ENCODE measurements at regions not wholly inside any gene's neighbourhood (a gene's known extent, or its start where the extent isn't known, plus 50 kb on each side); places are given as distances from the start of the nearest gene placed in this dataset.
A peak's percentile ranks its signal among the peaks of the same experiment; 100 is the strongest.

GRCh38 chr10:77710759-77711682, 73.4 kb upstream of the KCNMA1 start:
- Histone ChIP-seq H3K4me3 (peak overlapping the region; percentile 55 to 64 (median 57)), H3K36me3 (no peaks in the 10 kb centered on the region), H3K9me3 (no peaks in the 10 kb centered on the region), H3K27ac (replicated peaks in 1 of 4) (peak overlapping the region in 1 of 4 donors; percentile 18), H3K4me1 (peaks cover 8 to 15% (median 13%) of the 10 kb centered on the region in 4 donors), H3K27me3 (peaks cover 0 to 14% (median 0%) of the 10 kb centered on the region in 4 donors)
- intact Hi-C loops (cut with DNase I) = loop anchor here (5.0 kb wide), 1 partner anchor 544 kb away; no protein-coding TSS in a partner anchor
- 25% methylated on average over 21 of the region's 51 CpGs for WGBS
- TF ChIP-seq EP300 (IDR thresholded peaks at IDR 0.05) (no peak), CTCF (IDR thresholded peaks at IDR 0.05) (peak in 2 of 3 experiments; percentile 92), POLR2A (IDR thresholded peaks at IDR 0.05; ENCODE audit: low read depth) (no peak), POLR2AphosphoS5 (IDR thresholded peaks at IDR 0.05) (no peak)
- peak; percentile 93 for DNase-seq (ENCODE audit: extremely low spot score)

- TF ChIP-seq CTCF (IDR thresholded peaks at IDR 0.05) (no peak), POLR2AphosphoS5 (IDR thresholded peaks at IDR 0.05) (no peak), POLR2A (IDR thresholded peaks at IDR 0.05; ENCODE audit: low read depth) (no peak), EP300 (IDR thresholded peaks at IDR 0.05) (no peak)
- intact Hi-C loops (cut with DNase I) = loop anchor here (5.0 kb wide), 1 partner anchor 543 kb away; no protein-coding TSS in a partner anchor
- Histone ChIP-seq H3K4me1 (peaks cover 8 to 15% (median 13%) of the 10 kb centered on the region in 4 donors), H3K27ac (replicated peaks in 1 of 4) (no peak overlapping the region), H3K4me3 (no peak overlapping the region), H3K36me3 (no peaks in the 10 kb centered on the region), H3K9me3 (no peaks in the 10 kb centered on the region), H3K27me3 (peaks cover 0 to 14% (median 0%) of the 10 kb centered on the region in 4 donors)
- DNase-seq (ENCODE audit: extremely low spot score) = peak; percentile 85
- WGBS = 65% methylated on average over 9 of the region's 14 CpGs
These were observed 72.5 kb upstream of the KCNMA1 start for GRCh38 chr10:77710081-77710551.

GRCh38 chr10:77707570-77707969, 70.0 kb upstream of the KCNMA1 start:
- no peak for DNase-seq (ENCODE audit: extremely low spot score)
- H3K27ac ChIP-seq (replicated peaks in 1 of 4) = no peak overlapping the region
- H3K9me3 ChIP-seq = no peaks in the 10 kb centered on the region
- peaks cover 0 to 8% (median 0%) of the 10 kb centered on the region in 4 donors for H3K27me3 ChIP-seq
- WGBS = 27% methylated on average over 1 of the region's 1 CpG
- H3K36me3 ChIP-seq = no peaks in the 10 kb centered on the region
- TF ChIP-seq POLR2A (IDR thresholded peaks at IDR 0.05; ENCODE audit: low read depth) = no peak
- no peak for TF ChIP-seq EP300 (IDR thresholded peaks at IDR 0.05)
- no peak for TF ChIP-seq CTCF (IDR thresholded peaks at IDR 0.05)
- no peak for TF ChIP-seq POLR2AphosphoS5 (IDR thresholded peaks at IDR 0.05)
- intact Hi-C loops (cut with DNase I) = no loop called here
- H3K4me3 ChIP-seq = no peak overlapping the region
- H3K4me1 ChIP-seq = peaks cover 8 to 15% (median 13%) of the 10 kb centered on the region in 4 donors

- intact Hi-C loops (cut with DNase I) = no loop called here
- peak; percentile 78 for DNase-seq (ENCODE audit: extremely low spot score)
- 37% methylated on average over 3 of the region's 3 CpGs for WGBS
- H3K4me3 ChIP-seq = no peak overlapping the region
- H3K27ac ChIP-seq (replicated peaks in 1 of 4) = no peak overlapping the region
- H3K36me3 ChIP-seq = no peaks in the 10 kb centered on the region
- TF ChIP-seq CTCF (IDR thresholded peaks at IDR 0.05) (no peak), POLR2A (IDR thresholded peaks at IDR 0.05; ENCODE audit: low read depth) (no peak), POLR2AphosphoS5 (IDR thresholded peaks at IDR 0.05) (no peak), EP300 (IDR thresholded peaks at IDR 0.05) (no peak)
- no peaks in the 10 kb centered on the region for H3K4me1 ChIP-seq
- H3K9me3 ChIP-seq = no peaks in the 10 kb centered on the region
- no peaks in the 10 kb centered on the region for H3K27me3 ChIP-seq
These were observed 64.6 kb upstream of the KCNMA1 start for GRCh38 chr10:77702166-77702565.

Measured in esophagus muscularis mucosa (tissue), 4 donors.